ENCODE measurements at regions not wholly inside any gene's neighbourhood (a gene's known extent, or its start where the extent isn't known, plus 50 kb on each side); places are given as distances from the start of the nearest gene placed in this dataset.

- DNase-seq (ENCODE audit: low spot score), result no peak
- no peak for TF ChIP-seq CTCF (IDR thresholded peaks at IDR 0.05; ENCODE audit: extremely low read depth, missing control alignments)
Measured at GRCh38 chr2:150591496-150592285, 104.2 kb upstream of the RND3 start.

- DNase-seq (ENCODE audit: low spot score), result no peak
- TF ChIP-seq CTCF (IDR thresholded peaks at IDR 0.05; ENCODE audit: extremely low read depth, missing control alignments), result no peak
Measured at GRCh38 chr2:150589681-150590080, 102.2 kb upstream of the RND3 start.

GRCh38 chr2:150588506-150588870 lies 101.0 kb upstream of the RND3 start:
- TF ChIP-seq CTCF (IDR thresholded peaks at IDR 0.05; ENCODE audit: extremely low read depth, missing control alignments), result no peak
- no peak for DNase-seq (ENCODE audit: low spot score)

GRCh38 chr2:150587547-150588505 lies 100.4 kb upstream of the RND3 start:
- no peak for DNase-seq (ENCODE audit: low spot score)
- TF ChIP-seq CTCF (IDR thresholded peaks at IDR 0.05; ENCODE audit: extremely low read depth, missing control alignments), result no peak

GRCh38 chr2:150586858-150587257 lies 99.4 kb upstream of the RND3 start:
- DNase-seq (ENCODE audit: low spot score), result no peak

GRCh38 chr2:150585221-150585971 lies 97.9 kb upstream of the RND3 start:
- no peak for DNase-seq (ENCODE audit: low spot score)
- TF ChIP-seq CTCF (IDR thresholded peaks at IDR 0.05; ENCODE audit: extremely low read depth, missing control alignments), result no peak

More at GRCh38 chr2:150586858-150587257, 99.4 kb upstream of the RND3 start:
- no peak for TF ChIP-seq CTCF (IDR thresholded peaks at IDR 0.05; ENCODE audit: extremely low read depth, missing control alignments)
